H1 (cell line): ENCODE measurements at regions not wholly inside any gene's neighbourhood (a gene's known extent, or its start where the extent isn't known, plus 50 kb on each side); places are given as distances from the start of the nearest gene placed in this dataset.
A peak's percentile ranks its signal among the peaks of the same experiment; 100 is the strongest.

Source experiments
- CTCF ChIA-PET: fragments of 300-600 bp; sonication (Branson Sonifier 250); formaldehyde crosslinking; loops from one replicate; lab custom pipeline; 2021; ENCODE audit not compliant: partially characterized antibody; lab: Charles Lee
- POLR2A ChIA-PET: fragments of 300-600 bp; sonication (Branson Sonifier 250); formaldehyde crosslinking; loops from one replicate; lab custom pipeline; 2021; ENCODE audit warnings: inconsistent platforms; ENCODE audit not compliant: partially characterized antibody; lab: Charles Lee
- DNase-seq, 2 experiments: peaks; one replicate each; pipeline versions ENCODE4 v3.0.0 to v3.0.0-alpha.2; 2010 to 2022; ENCODE audit warnings: low spot score in 2 of 2, low read depth in 1 of 2, mixed read lengths in 1 of 2
- FAIRE-seq: peaks from 2 replicates; lab custom pipeline; 2011; peaks lifted over from hg19 to GRCh38; lab: Jason Lieb, UNC
- H2AFZ ChIP-seq: 2 replicates; pipeline ENCODE4 v1.8.1; 2012; ENCODE audit warnings: low read length, inconsistent platforms
- H2AK5ac ChIP-seq: 2 replicates; pipeline ENCODE4 v1.6.1; 2013; ENCODE audit warnings: low read depth, low read length
- H2BK120ac ChIP-seq: replicated peaks from 2 replicates; pipeline ENCODE3; 2013; ENCODE audit warnings: low read depth, low read length, inconsistent platforms
- H2BK12ac ChIP-seq: 2 replicates; pipeline ENCODE4 v1.6.1; 2013; ENCODE audit warnings: low read depth, low read length
- H2BK15ac ChIP-seq: 2 replicates; pipeline ENCODE4 v1.6.1; 2013; ENCODE audit warnings: low read length
- H2BK20ac ChIP-seq: 2 replicates; pipeline ENCODE4 v1.6.1; 2013; ENCODE audit warnings: low read length
- H2BK5ac ChIP-seq: 2 replicates; pipeline ENCODE4 v1.6.1; 2013; ENCODE audit warnings: low read depth, low read length
- H3K14ac ChIP-seq: 2 replicates; pipeline ENCODE4 v1.6.1; 2013; ENCODE audit warnings: inconsistent platforms; ENCODE audit not compliant: insufficient read length
- H3K18ac ChIP-seq: 2 replicates; pipeline ENCODE4 v1.6.1; 2013; ENCODE audit warnings: low read length; ENCODE audit errors: extremely low read depth
- H3K23ac ChIP-seq: 2 replicates; pipeline ENCODE4 v1.6.1; 2013; ENCODE audit warnings: inconsistent platforms; ENCODE audit not compliant: insufficient read length
- H3K23me2 ChIP-seq: 2 replicates; pipeline ENCODE4 v1.6.1; 2013; ENCODE audit warnings: low read depth, low read length
- H3K27ac ChIP-seq: 2 replicates; pipeline ENCODE4 v1.6.1; 2011; ENCODE audit warnings: low read depth, low read length, inconsistent platforms
- H3K27me3 ChIP-seq, 4 experiments: replicated peaks in 1 of 4; 1 replicate in 1 of 4; 2 replicates in 3 of 4; pipeline versions ENCODE4 v1.6.1 to v1.8.1; 2011 to 2013; ENCODE audit warnings: low read length in 3 of 4, mild to moderate bottlenecking in 3 of 4, inconsistent platforms in 2 of 4, mixed read lengths in 2 of 4, moderate library complexity in 1 of 4; ENCODE audit not compliant: control insufficient read depth in 3 of 4, insufficient read depth in 3 of 4; ENCODE audit errors: extremely low read depth in 1 of 4
- H3K36me3 ChIP-seq, 4 experiments: 2 replicates each; pipeline versions ENCODE4 v1.6.1 to v1.8.1; 2011 to 2013; ENCODE audit warnings: mild to moderate bottlenecking in 4 of 4, low read length in 3 of 4, moderate library complexity in 2 of 4, control low read depth in 1 of 4, inconsistent platforms in 1 of 4; ENCODE audit not compliant: insufficient read depth in 4 of 4, control insufficient read depth in 2 of 4
- H3K4ac ChIP-seq: replicated peaks from 2 replicates; pipeline ENCODE3; 2013; ENCODE audit warnings: low read length, low read depth, mixed read lengths, inconsistent platforms; ENCODE audit not compliant: insufficient read length
- H3K4me1 ChIP-seq, 4 experiments: replicated peaks in 1 of 4; 1 replicate in 1 of 4; 2 replicates in 3 of 4; pipeline versions ENCODE4 v1.6.1 to v1.8.1; 2011 to 2013; ENCODE audit warnings: low read length in 3 of 4, inconsistent platforms in 2 of 4, mixed read lengths in 1 of 4; ENCODE audit not compliant: insufficient read depth in 4 of 4, control insufficient read depth in 3 of 4
- H3K4me2 ChIP-seq, 2 experiments: 2 replicates each; pipeline versions ENCODE4 v1.6.1 to v1.8.1; 2011 to 2013; ENCODE audit warnings: low read depth in 2 of 2, low read length in 2 of 2, control low read depth in 1 of 2, inconsistent platforms in 1 of 2, mild to moderate bottlenecking in 1 of 2; ENCODE audit not compliant: insufficient read depth in 1 of 2
- H3K4me3 ChIP-seq, 4 experiments: fragments of 200-600, 300-600 bp in 1 of 4; sonication (generic), shearing (Covaris generic), sonication (Bioruptor Twin) in 1 of 4; 2 replicates each; pipeline versions ENCODE4 v1.5.1 to v1.8.1; 2011 to 2016; ENCODE audit warnings: low read length in 4 of 4, low read depth in 3 of 4, control low read depth in 2 of 4, inconsistent platforms in 2 of 4, mild to moderate bottlenecking in 2 of 4, mixed read lengths in 1 of 4, moderate library complexity in 1 of 4; ENCODE audit not compliant: insufficient read depth in 2 of 4; ENCODE audit errors: extremely low read depth in 1 of 4
- H3K56ac ChIP-seq: replicated peaks from 2 replicates; pipeline ENCODE3; 2013; ENCODE audit warnings: low read depth, mild to moderate bottlenecking, mixed read lengths, low read length, inconsistent platforms; ENCODE audit not compliant: insufficient read length
- H3K79me1 ChIP-seq: 2 replicates; pipeline ENCODE4 v1.6.1; 2013; ENCODE audit warnings: low read depth, low read length, control low read depth
- H3K79me2 ChIP-seq, 2 experiments: 2 replicates each; pipeline versions ENCODE4 v1.6.1 to v1.8.1; 2012 to 2013; ENCODE audit warnings: low read length in 2 of 2, mild to moderate bottlenecking in 2 of 2, inconsistent platforms in 1 of 2; ENCODE audit not compliant: insufficient read depth in 2 of 2, control insufficient read depth in 1 of 2
- H3K9ac ChIP-seq, 4 experiments: replicated peaks in 1 of 4; 1 replicate in 1 of 4; 2 replicates in 3 of 4; pipeline versions ENCODE4 v1.6.1 to v1.8.1; 2011 to 2013; ENCODE audit warnings: low read depth in 3 of 4, low read length in 3 of 4, control low read depth in 2 of 4, mild to moderate bottlenecking in 2 of 4, moderate library complexity in 2 of 4, inconsistent platforms in 1 of 4; ENCODE audit errors: extremely low read depth in 1 of 4
- H3K9me3 ChIP-seq, 2 experiments: 2 replicates each; pipeline versions ENCODE4 v1.6.1 to v1.8.1; 2012 to 2013; ENCODE audit warnings: mild to moderate bottlenecking in 2 of 2, moderate library complexity in 2 of 2, control low read depth in 1 of 2, inconsistent platforms in 1 of 2, low read depth in 1 of 2, low read length in 1 of 2, mixed read lengths in 1 of 2; ENCODE audit not compliant: insufficient read depth in 2 of 2
- H4K20me1 ChIP-seq, 2 experiments: replicated peaks in 1 of 2; 2 replicates each; pipeline versions ENCODE3 to v1.8.1; 2011 to 2013; ENCODE audit warnings: inconsistent platforms in 2 of 2, low read length in 2 of 2, mild to moderate bottlenecking in 1 of 2; ENCODE audit not compliant: insufficient read depth in 2 of 2, control insufficient read depth in 1 of 2
- H4K5ac ChIP-seq: 2 replicates; pipeline ENCODE4 v1.6.1; 2013; ENCODE audit warnings: low read length, low read depth, mixed read lengths, inconsistent platforms; ENCODE audit not compliant: insufficient read length
- H4K8ac ChIP-seq: 2 replicates; pipeline ENCODE4 v1.8.0; 2013; ENCODE audit warnings: mild to moderate bottlenecking, moderate library complexity, low read length, inconsistent platforms; ENCODE audit not compliant: insufficient read depth; ENCODE audit errors: extremely low read depth
- H4K91ac ChIP-seq: replicated peaks from 2 replicates; pipeline ENCODE3; 2013; ENCODE audit warnings: low read length, mixed read lengths, inconsistent platforms; ENCODE audit not compliant: insufficient read length
- BCL11A ChIP-seq, 2 experiments: IDR thresholded peaks; one replicate each; pipeline ENCODE4 v1.6.1; 2011; ENCODE audit warnings: low read depth in 2 of 2, low read length in 2 of 2, mild to moderate bottlenecking in 2 of 2
- CHD1 ChIP-seq: IDR thresholded peaks from 2 replicates; pipeline ENCODE4 v1.6.1; 2012; ENCODE audit warnings: low read depth, low read length, improper control_type of control experiment
- CHD2 ChIP-seq: IDR thresholded peaks from 2 replicates; pipeline ENCODE4 v1.6.1; 2012; ENCODE audit warnings: low read length, improper control_type of control experiment
- CTCF ChIP-seq, 3 experiments: IDR thresholded peaks; 1 replicate in 2 of 3; 2 replicates in 1 of 3; pipeline versions ENCODE4 v1.5.1 to v1.6.1; 2011; ENCODE audit warnings: low read length in 3 of 3, mild to moderate bottlenecking in 3 of 3, inconsistent platforms in 2 of 3, low read depth in 1 of 3, moderate library complexity in 1 of 3; ENCODE audit not compliant: insufficient read depth in 1 of 3; ENCODE audit errors: control extremely low read depth in 1 of 3
- GTF2F1 ChIP-seq: IDR thresholded peaks from 2 replicates; pipeline ENCODE4 v1.6.1; 2012; ENCODE audit warnings: low read depth, low read length, improper control_type of control experiment, borderline replicate concordance
- PHF8 ChIP-seq: fragments of 200-600 bp; sonication (generic); conservative IDR thresholded peaks from 2 replicates; pipeline ENCODE4 v1.7.1; 2012; ENCODE audit warnings: low read depth, mild to moderate bottlenecking, inconsistent platforms, low read length, moderate library complexity
- RAD21 ChIP-seq, 2 experiments: IDR thresholded peaks in 1 of 2; conservative IDR thresholded peaks in 1 of 2; 2 replicates each; pipeline ENCODE4 v1.6.1; 2011; ENCODE audit warnings: low read depth in 2 of 2, low read length in 2 of 2, improper control_type of control experiment in 1 of 2, inconsistent platforms in 1 of 2, mild to moderate bottlenecking in 1 of 2, moderate library complexity in 1 of 2
- WGBS, 2 experiments: shearing (Covaris generic) in 1 of 2; methylation state at CpG; one replicate each; pipeline versions ENCODE4 v1.1.6 to v1.1.7; 2013 to 2015; ENCODE audit warnings: low lambda C conversion rate in 2 of 2, mixed read lengths in 2 of 2, inconsistent platforms in 1 of 2, low coverage in 1 of 2, missing lambda C conversion rate in 1 of 2; ENCODE audit not compliant: insufficient replicate concordance in 2 of 2, insufficient coverage in 1 of 2, insufficient read length in 1 of 2; ENCODE audit errors: extremely low coverage in 1 of 2, missing lambda C conversion rate in 1 of 2; 5-methylcytosine and 5-hydroxymethylcytosine counted together

- Histone ChIP-seq H3K18ac (no peak overlapping the region), H4K5ac (no peak overlapping the region), H3K4me3 (no peak overlapping the region), H3K9ac (no peak overlapping the region), H3K4me1 (no peaks in the 10 kb centered on the region; a peak in 2 of 7 replicates), H2BK120ac (no peak overlapping the region), H2BK5ac (no peak overlapping the region), H3K56ac (no peak overlapping the region), H3K79me2 (no peaks in the 10 kb centered on the region), H2AFZ (no peak overlapping the region), H2BK20ac (no peak overlapping the region), H3K9me3 (no peaks in the 10 kb centered on the region), H3K79me1 (no peaks in the 10 kb centered on the region), H4K20me1 (no peaks in the 10 kb centered on the region), H3K27me3 (no peaks in the 10 kb centered on the region), H4K8ac (no peak overlapping the region), H4K91ac (no peak overlapping the region), H3K14ac (no peak overlapping the region), H3K4me2 (no peak overlapping the region), H2BK15ac (no peak overlapping the region), H3K27ac (no peak overlapping the region), H3K23me2 (no peaks in the 10 kb centered on the region), H3K4ac (no peak overlapping the region), H2AK5ac (no peak overlapping the region), H3K36me3 (no peaks in the 10 kb centered on the region), H3K23ac (no peak overlapping the region), H2BK12ac (no peak overlapping the region)
- ChIA-PET CTCF (interaction anchor here (0.9 to 1.2 kb wide), 4 partner anchors 18 to 131 kb away, joined by 3 to 7 read pairs (median 4); no protein-coding TSS in a partner anchor), POLR2A (no interaction called here)
- DNase-seq: no peak
- TF ChIP-seq GTF2F1: no peak
- no peak for TF ChIP-seq CHD2
- no peak for TF ChIP-seq BCL11A (IDR thresholded peaks at IDR 0.05; ENCODE audit: low read depth in 2 of 2, low read length in 2 of 2)
- no peak for TF ChIP-seq CHD1
- TF ChIP-seq RAD21 (IDR thresholded peaks at IDR 0.05 in 1 of 2, conservative IDR thresholded peaks at IDR 0.05 in 1 of 2; ENCODE audit: low read depth in 2 of 2, low read length in 2 of 2): peak; percentile 44 to 50
- peak; percentile 33 to 52 (median 42) for TF ChIP-seq CTCF (IDR thresholded peaks at IDR 0.05; ENCODE audit: control extremely low read depth in 1 of 3, insufficient read depth in 1 of 3, low read depth in 1 of 3, low read length in 3 of 3)
- no peak for TF ChIP-seq PHF8
- WGBS, 2 experiments: 80% methylated on average over 5 of the region's 5 CpGs; no CpG with 5 or more reads in 1 of the 2 experiments
- no peak for FAIRE-seq
These were observed 173.4 kb upstream of the SLC35B3 start for GRCh38 chr6:8608737-8609136.
